GM12878 (cell line): ENCODE measurements at regions not wholly inside any gene's neighbourhood (a gene's known extent, or its start where the extent isn't known, plus 50 kb on each side); places are given as distances from the start of the nearest gene placed in this dataset.

Source experiments
- ATAC-seq: fragments of 200-7000 bp; cut with Tn5 transposase; 3 replicates; pipeline ENCODE4 v1.9.1; 2020; ENCODE audit warnings: mild to moderate bottlenecking, moderate library complexity
- BruUV-seq: library from RNA; stranded (reverse); fragments of 400-500 nt; replicated peaks from 2 replicates; lab custom pipeline; 2021; lab: Mats Ljungman, UMichigan
- CTCF ChIA-PET: fragments of 300-600 bp; sonication (Branson Sonifier 250); formaldehyde crosslinking; extraction: SDS; loops from one replicate; lab custom pipeline; 2021; ENCODE audit warnings: inconsistent platforms; lab: Yijun Ruan, JAX
- POLR2A ChIA-PET: fragments of 350-600 bp; formaldehyde crosslinking; extraction: SDS; loops from one replicate; lab custom pipeline; 2021; ENCODE audit warnings: inconsistent platforms; lab: Charles Lee
- RAD21 ChIA-PET: fragments of 300-600 bp; sonication (Branson Sonifier 250); formaldehyde crosslinking; loops from one replicate; lab custom pipeline; 2023; ENCODE audit warnings: antibody characterized with exemption; ENCODE audit not compliant: unreplicated experiment; lab: Charles Lee
- SMC1A ChIA-PET: fragments of 300-600 bp; sonication (Branson Sonifier 250); formaldehyde crosslinking; loops from one replicate; lab custom pipeline; 2023; ENCODE audit not compliant: unreplicated experiment, uncharacterized antibody; lab: Charles Lee
- DNase-seq: peaks from one replicate; pipeline ENCODE4 v3.0.0-alpha.2; 2011; ENCODE audit warnings: low read depth, low spot score
- FAIRE-seq: peaks from 3 replicates; lab custom pipeline; 2011; peaks lifted over from hg19 to GRCh38; lab: Jason Lieb, UNC
- H2AFZ ChIP-seq: 2 replicates; pipeline ENCODE4 v1.6.0; 2011; ENCODE audit warnings: low read depth, low read length, control low read depth; ENCODE audit not compliant: control insufficient read depth
- H3K27ac ChIP-seq: 2 replicates; pipeline ENCODE4 v1.5.1; 2011; ENCODE audit warnings: control low read depth; ENCODE audit not compliant: control insufficient read depth, insufficient read depth
- H3K27me3 ChIP-seq, 2 experiments: replicated peaks in 1 of 2; 2 replicates each; pipeline versions ENCODE4 v1.6.0 to v1.6.1; 2011; ENCODE audit warnings: low read length in 1 of 2; ENCODE audit not compliant: control insufficient read depth in 2 of 2, insufficient read depth in 2 of 2
- H3K36me3 ChIP-seq, 2 experiments: 2 replicates each; pipeline ENCODE4 v1.5.1; 2011; ENCODE audit warnings: low read length in 1 of 2; ENCODE audit not compliant: control insufficient read depth in 2 of 2, insufficient read depth in 2 of 2
- H3K4me1 ChIP-seq: 2 replicates; pipeline ENCODE4 v1.6.1; 2011; ENCODE audit warnings: mild to moderate bottlenecking, low read length, moderate library complexity, mixed read lengths; ENCODE audit not compliant: control insufficient read depth, insufficient read depth
- H3K4me2 ChIP-seq: 2 replicates; pipeline ENCODE4 v1.6.0; 2011; ENCODE audit warnings: control low read depth; ENCODE audit not compliant: control insufficient read depth, insufficient read depth
- H3K4me3 ChIP-seq: fragments of 200-600 bp; sonication (generic); 2 replicates; pipeline ENCODE4 v1.5.1; 2016
- H3K79me2 ChIP-seq: 2 replicates; pipeline ENCODE4 v1.6.0; 2011; ENCODE audit warnings: low read length; ENCODE audit not compliant: control insufficient read depth, insufficient read depth
- H3K9ac ChIP-seq: 2 replicates; pipeline ENCODE4 v1.8.0; 2011; ENCODE audit warnings: low read length, control low read depth, mixed read lengths; ENCODE audit not compliant: control insufficient read depth, insufficient read depth
- H3K9me3 ChIP-seq: replicated peaks from 3 replicates; pipeline ENCODE4 v1.5.1; 2011; ENCODE audit warnings: mild to moderate bottlenecking, low read length; ENCODE audit not compliant: control insufficient read depth, insufficient read depth
- H4K20me1 ChIP-seq: 2 replicates; pipeline ENCODE4 v1.6.0; 2011; ENCODE audit not compliant: control insufficient read depth, insufficient read depth
- ATF7 ChIP-seq: fragments of 450-650 bp; IDR thresholded peaks from 2 replicates; pipeline ENCODE4 v1.6.1; 2016; ENCODE audit warnings: low read depth, mild to moderate bottlenecking
- KDM1A ChIP-seq: fragments of 200-600 bp; sonication (generic); IDR thresholded peaks from 2 replicates; pipeline ENCODE4 v1.6.1; 2016; ENCODE audit warnings: borderline replicate concordance
- PAX8 ChIP-seq: fragments of 450-650 bp; IDR thresholded peaks from 2 replicates; pipeline ENCODE4 v1.6.1; 2017; ENCODE audit warnings: mild to moderate bottlenecking, moderate library complexity
- PKNOX1 ChIP-seq: fragments of 450-650 bp; IDR thresholded peaks from 2 replicates; pipeline ENCODE4 v1.6.1; 2016; ENCODE audit warnings: mild to moderate bottlenecking
- POLR2A ChIP-seq: IDR thresholded peaks from 2 replicates; pipeline ENCODE4 v1.6.1; 2011; ENCODE audit warnings: low read depth, mild to moderate bottlenecking, low read length
- POLR2AphosphoS5 ChIP-seq: IDR thresholded peaks from 2 replicates; pipeline ENCODE4 v1.6.1; 2011; ENCODE audit warnings: mild to moderate bottlenecking, low read length, inconsistent platforms
- SIX5 ChIP-seq: IDR thresholded peaks from 2 replicates; pipeline ENCODE4 v1.6.1; 2011; ENCODE audit warnings: mild to moderate bottlenecking, low read depth, low read length, moderate library complexity; ENCODE audit not compliant: severe bottlenecking
- TARDBP ChIP-seq: IDR thresholded peaks from 2 replicates; pipeline ENCODE4 v1.6.1; 2016; ENCODE audit warnings: borderline replicate concordance
- ZBTB11 ChIP-seq: fragments of 450-650 bp; formaldehyde crosslinking; IDR thresholded peaks from 2 replicates; pipeline ENCODE4 v1.5.0; 2022; ENCODE audit warnings: mild to moderate bottlenecking, missing genetic modification characterization
- ZNF24 ChIP-seq: fragments of 450-650 bp; IDR thresholded peaks from 2 replicates; pipeline ENCODE4 v1.6.1; 2017; ENCODE audit warnings: antibody characterized with exemption, mild to moderate bottlenecking
- WGBS: methylation state at CpG from one replicate; pipeline ENCODE4 v1.1.6; 2016; ENCODE audit warnings: low lambda C conversion rate; ENCODE audit not compliant: insufficient replicate concordance, insufficient coverage; ENCODE audit errors: missing lambda C conversion rate; 5-methylcytosine and 5-hydroxymethylcytosine counted together
- in situ Hi-C: fragments of 300-500 bp; cut with MboI; formaldehyde crosslinking; loops from 9 replicates; pipeline ENCODE4 v1.14.3; 2018; ENCODE audit warnings: mixed read lengths
- intact Hi-C: fragments of 100-400 bp; cut with micrococcal nuclease; formaldehyde crosslinking; loops from one replicate; pipeline ENCODE4 v1.14.2; 2022; ENCODE audit not compliant: unreplicated experiment
- TF ChIP-seq, protein P1 (sequence below): IDR thresholded peaks from 2 replicates; pipeline ENCODE4 v1.6.1; 2012; ENCODE audit warnings: low read depth, low read length, improper control_type of control experiment
- TF ChIP-seq, protein P2 (sequence below): fragments of 450-650 bp; IDR thresholded peaks from 2 replicates; pipeline ENCODE4 v1.6.1; 2017; ENCODE audit warnings: mild to moderate bottlenecking, moderate library complexity

- no peaks in the 10 kb centered on the region for H3K4me1 ChIP-seq
- BruUV-seq: no TSS peak
- H4K20me1 ChIP-seq: no peaks in the 10 kb centered on the region
- intact Hi-C loops (no loop called here), in situ Hi-C loops (no loop called here)
- no peak overlapping the region for H3K4me2 ChIP-seq
- DNase-seq (no peak), FAIRE-seq (no peak), ATAC-seq (no peak)
- no peak overlapping the region for H3K27ac ChIP-seq
- TF ChIP-seq SIX5: no peak
- TF ChIP-seq PAX8: no peak
- RAD21 ChIA-PET: no interaction called here
- no peaks in the 10 kb centered on the region for H3K27me3 ChIP-seq
- H3K36me3 ChIP-seq: no peaks in the 10 kb centered on the region
- 13% methylated on average over 3 of the region's 3 CpGs for WGBS
- H3K4me3 ChIP-seq: no peak overlapping the region
- no peaks in the 10 kb centered on the region for H3K79me2 ChIP-seq
- no peak overlapping the region for H2AFZ ChIP-seq
- no peaks in the 10 kb centered on the region for H3K9me3 ChIP-seq
- CTCF ChIA-PET: no interaction called here
- SMC1A ChIA-PET: no interaction called here
- POLR2A ChIA-PET: no interaction called here
- no peak overlapping the region for H3K9ac ChIP-seq
Observed at GRCh38 chr18:5653802-5654201, 110.0 kb upstream of the EPB41L3 start.

GRCh38 chr18:5651736-5652135 is 107.9 kb upstream of the EPB41L3 start:
- no peaks in the 10 kb centered on the region for H3K4me1 ChIP-seq
- no TSS peak for BruUV-seq
- DNase-seq (no peak), ATAC-seq (no peak), FAIRE-seq (no peak)
- H3K4me2 ChIP-seq: no peak overlapping the region
- ChIA-PET RAD21 (no interaction called here), CTCF (no interaction called here), POLR2A (no interaction called here), SMC1A (no interaction called here)
- H3K4me3 ChIP-seq: no peak overlapping the region
- intact Hi-C loops (no loop called here), in situ Hi-C loops (no loop called here)
- no peak overlapping the region for H3K27ac ChIP-seq
- no peaks in the 10 kb centered on the region for H4K20me1 ChIP-seq
- H3K27me3 ChIP-seq: no peaks in the 10 kb centered on the region
- no peaks in the 10 kb centered on the region for H3K79me2 ChIP-seq
- no peaks in the 10 kb centered on the region for H3K36me3 ChIP-seq
- no peaks in the 10 kb centered on the region for H3K9me3 ChIP-seq
- no peak overlapping the region for H3K9ac ChIP-seq
- no peak overlapping the region for H2AFZ ChIP-seq
- TF ChIP-seq PKNOX1 (no peak), TARDBP (no peak), POLR2AphosphoS5 (no peak), KDM1A (no peak), ZNF24 (no peak), ATF7 (no peak), ZBTB11 (CRISPR knock-in tag) (no peak), POLR2A (no peak)
- TF ChIP-seq, protein P1, sequence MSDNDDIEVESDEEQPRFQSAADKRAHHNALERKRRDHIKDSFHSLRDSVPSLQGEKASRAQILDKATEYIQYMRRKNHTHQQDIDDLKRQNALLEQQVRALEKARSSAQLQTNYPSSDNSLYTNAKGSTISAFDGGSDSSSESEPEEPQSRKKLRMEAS: no peak
- TF ChIP-seq, protein P2, sequence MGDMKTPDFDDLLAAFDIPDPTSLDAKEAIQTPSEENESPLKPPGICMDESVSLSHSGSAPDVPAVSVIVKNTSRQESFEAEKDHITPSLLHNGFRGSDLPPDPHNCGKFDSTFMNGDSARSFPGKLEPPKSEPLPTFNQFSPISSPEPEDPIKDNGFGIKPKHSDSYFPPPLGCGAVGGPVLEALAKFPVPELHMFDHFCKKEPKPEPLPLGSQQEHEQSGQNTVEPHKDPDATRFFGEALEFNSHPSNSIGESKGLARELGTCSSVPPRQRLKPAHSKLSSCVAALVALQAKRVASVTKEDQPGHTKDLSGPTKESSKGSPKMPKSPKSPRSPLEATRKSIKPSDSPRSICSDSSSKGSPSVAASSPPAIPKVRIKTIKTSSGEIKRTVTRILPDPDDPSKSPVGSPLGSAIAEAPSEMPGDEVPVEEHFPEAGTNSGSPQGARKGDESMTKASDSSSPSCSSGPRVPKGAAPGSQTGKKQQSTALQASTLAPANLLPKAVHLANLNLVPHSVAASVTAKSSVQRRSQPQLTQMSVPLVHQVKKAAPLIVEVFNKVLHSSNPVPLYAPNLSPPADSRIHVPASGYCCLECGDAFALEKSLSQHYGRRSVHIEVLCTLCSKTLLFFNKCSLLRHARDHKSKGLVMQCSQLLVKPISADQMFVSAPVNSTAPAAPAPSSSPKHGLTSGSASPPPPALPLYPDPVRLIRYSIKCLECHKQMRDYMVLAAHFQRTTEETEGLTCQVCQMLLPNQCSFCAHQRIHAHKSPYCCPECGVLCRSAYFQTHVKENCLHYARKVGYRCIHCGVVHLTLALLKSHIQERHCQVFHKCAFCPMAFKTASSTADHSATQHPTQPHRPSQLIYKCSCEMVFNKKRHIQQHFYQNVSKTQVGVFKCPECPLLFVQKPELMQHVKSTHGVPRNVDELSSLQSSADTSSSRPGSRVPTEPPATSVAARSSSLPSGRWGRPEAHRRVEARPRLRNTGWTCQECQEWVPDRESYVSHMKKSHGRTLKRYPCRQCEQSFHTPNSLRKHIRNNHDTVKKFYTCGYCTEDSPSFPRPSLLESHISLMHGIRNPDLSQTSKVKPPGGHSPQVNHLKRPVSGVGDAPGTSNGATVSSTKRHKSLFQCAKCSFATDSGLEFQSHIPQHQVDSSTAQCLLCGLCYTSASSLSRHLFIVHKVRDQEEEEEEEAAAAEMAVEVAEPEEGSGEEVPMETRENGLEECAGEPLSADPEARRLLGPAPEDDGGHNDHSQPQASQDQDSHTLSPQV: no peak
